IPS-18c (cell line): ENCODE measurements at regions not wholly inside any gene's neighbourhood (a gene's known extent, or its start where the extent isn't known, plus 50 kb on each side); places are given as distances from the start of the nearest gene placed in this dataset.
"Not testable (repeated sequence)": the region's sequence is repeated elsewhere in the genome, so short reads cannot be mapped to it uniquely, and the experiment has no call there.

Experiments used
- H3K4me3 ChIP-seq: 2 replicates; pipeline ENCODE4 v1.7.0; 2013; ENCODE audit warnings: low read depth, mild to moderate bottlenecking, low read length, moderate library complexity; ENCODE audit not compliant: insufficient read depth
- H3K9me3 ChIP-seq: one replicate; pipeline ENCODE4 v1.6.1; 2013; ENCODE audit warnings: mild to moderate bottlenecking, low read length, moderate library complexity; ENCODE audit not compliant: control insufficient read depth, insufficient read depth

GRCh38 chr3:177331203-177331835 lies 134.0 kb upstream of the TBL1XR1 start:
- Histone ChIP-seq H3K9me3 (no peaks in the 10 kb centered on the region), H3K4me3 (no peak overlapping the region)

GRCh38 chr3:177332955-177333354 lies 135.7 kb upstream of the TBL1XR1 start:
- H3K4me3 ChIP-seq: no peak overlapping the region
- no peaks in the 10 kb centered on the region for H3K9me3 ChIP-seq

GRCh38 chr3:177333533-177334520 lies 136.5 kb upstream of the TBL1XR1 start:
- no peak overlapping the region for H3K4me3 ChIP-seq
- no peaks in the 10 kb centered on the region for H3K9me3 ChIP-seq

DNA sequence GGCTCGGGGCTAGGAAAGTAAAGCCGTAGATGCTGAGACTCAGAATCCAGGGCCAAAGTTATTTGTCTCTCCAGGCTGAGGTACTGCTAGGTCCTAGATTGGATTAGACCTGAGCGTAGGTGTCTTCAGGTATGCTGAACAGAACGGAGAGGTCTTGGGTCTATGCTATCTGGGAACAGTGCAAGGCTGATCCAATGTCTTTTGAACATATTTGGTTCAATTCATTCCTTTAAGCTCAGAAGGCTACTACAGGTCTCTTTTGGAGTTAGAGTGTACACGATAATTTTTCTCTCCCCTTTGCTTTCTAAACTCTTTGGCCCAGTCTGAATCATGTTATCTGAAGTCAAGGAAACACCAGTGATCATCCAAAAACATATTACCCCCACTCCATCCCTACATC lies 137.5 kb upstream of the TBL1XR1 start:
- no peak overlapping the region for H3K4me3 ChIP-seq
- no peaks in the 10 kb centered on the region for H3K9me3 ChIP-seq

DNA sequence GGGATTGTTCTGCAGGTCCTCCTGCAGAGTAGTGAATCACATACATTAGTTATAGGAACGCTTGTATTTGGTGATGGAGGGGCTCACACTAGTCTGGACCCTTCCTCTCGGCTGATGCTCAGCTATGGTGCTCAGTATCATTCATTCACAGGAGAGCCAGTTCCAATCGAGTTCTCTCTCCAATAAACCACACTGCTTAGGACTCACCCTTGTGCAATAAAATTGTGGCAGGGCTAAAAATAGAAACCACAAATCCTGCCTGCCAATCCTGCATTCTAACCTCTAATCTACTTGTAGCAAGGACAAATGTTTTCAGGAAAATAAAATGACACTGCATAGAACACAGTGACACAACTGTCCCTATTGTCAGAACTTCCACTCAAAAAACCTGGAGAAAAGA lies 138.4 kb upstream of the TBL1XR1 start:
- no peak overlapping the region for H3K4me3 ChIP-seq
- H3K9me3 ChIP-seq: no peaks in the 10 kb centered on the region

- no peak overlapping the region for H3K4me3 ChIP-seq
- H3K9me3 ChIP-seq: no peaks in the 10 kb centered on the region
Observed at GRCh38 chr3:177336873-177337450, 139.7 kb upstream of the TBL1XR1 start.

DNA sequence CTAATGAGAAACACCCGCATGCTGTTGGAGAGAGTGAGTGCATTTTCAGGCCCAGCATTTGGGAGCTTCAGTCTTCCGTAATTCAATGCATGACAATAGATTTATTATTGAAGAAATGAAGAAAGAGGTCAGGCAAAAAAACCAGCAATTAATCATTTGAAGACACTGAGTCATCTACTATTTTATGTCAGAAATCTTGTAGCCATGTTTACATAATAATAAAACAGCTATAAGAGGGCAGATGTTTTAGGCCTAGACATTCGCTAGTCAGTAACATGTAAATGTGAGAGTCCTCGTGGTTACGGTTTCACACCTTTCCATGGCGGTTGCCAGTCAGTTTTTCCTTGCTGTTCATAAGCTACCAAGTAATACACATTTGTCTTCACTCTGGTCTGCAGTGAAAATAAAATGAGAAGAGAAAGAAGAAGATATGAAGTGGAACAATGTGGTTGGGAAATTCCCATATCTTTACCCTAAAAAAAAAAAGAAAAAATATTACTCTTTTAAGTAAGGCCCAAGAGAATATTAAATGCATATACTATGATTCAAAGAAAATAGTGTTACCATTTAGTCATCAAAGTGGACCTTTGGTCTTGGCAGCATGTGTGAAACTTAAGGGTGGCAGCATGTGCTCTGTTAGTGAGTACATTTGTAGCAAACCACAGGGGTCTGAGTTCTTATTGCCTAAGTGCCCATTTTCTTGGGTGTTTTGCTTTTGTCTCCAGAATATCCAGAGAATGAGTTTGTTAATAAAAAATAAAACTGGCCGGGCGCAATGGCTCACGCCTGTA lies 140.5 kb upstream of the TBL1XR1 start:
- H3K4me3 ChIP-seq: no peak overlapping the region
- H3K9me3 ChIP-seq: no peaks in the 10 kb centered on the region

DNA sequence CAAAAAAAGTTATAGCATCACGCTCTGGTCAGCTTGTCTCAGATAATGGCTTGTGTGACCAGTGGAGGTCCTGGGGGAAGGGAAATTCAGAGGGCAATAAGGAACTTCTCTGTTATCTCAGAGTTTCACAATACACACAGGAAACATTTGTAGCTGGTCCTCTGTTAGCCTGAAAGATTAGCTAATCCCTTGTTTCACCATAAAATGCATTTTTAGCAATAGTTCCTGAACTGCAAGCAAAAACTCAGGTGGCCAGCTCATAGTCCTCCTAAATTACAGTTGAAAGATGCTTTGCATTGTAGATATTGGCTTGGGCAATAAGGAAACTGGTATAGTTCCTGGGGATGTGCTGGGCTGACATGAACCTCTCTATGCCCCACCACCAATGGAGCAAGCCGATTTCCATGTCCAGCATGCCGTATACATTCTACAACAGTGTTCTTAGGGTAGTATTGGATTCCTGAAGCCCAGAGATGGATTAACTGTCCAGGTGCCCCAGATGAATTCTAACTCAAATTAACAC lies 141.5 kb upstream of the TBL1XR1 start:
- Histone ChIP-seq H3K4me3 (no peak overlapping the region), H3K9me3 (no peaks in the 10 kb centered on the region)

- not testable (repeated sequence) for H3K9me3 ChIP-seq, H3K4me3 ChIP-seq
Observed at GRCh38 chr3:177339220-177339703, 142.0 kb upstream of the TBL1XR1 start.

- Histone ChIP-seq H3K9me3 (no peaks in the 10 kb centered on the region), H3K4me3 (no peak overlapping the region)
Observed at GRCh38 chr3:177340243-177340830, 143.1 kb upstream of the TBL1XR1 start.

DNA sequence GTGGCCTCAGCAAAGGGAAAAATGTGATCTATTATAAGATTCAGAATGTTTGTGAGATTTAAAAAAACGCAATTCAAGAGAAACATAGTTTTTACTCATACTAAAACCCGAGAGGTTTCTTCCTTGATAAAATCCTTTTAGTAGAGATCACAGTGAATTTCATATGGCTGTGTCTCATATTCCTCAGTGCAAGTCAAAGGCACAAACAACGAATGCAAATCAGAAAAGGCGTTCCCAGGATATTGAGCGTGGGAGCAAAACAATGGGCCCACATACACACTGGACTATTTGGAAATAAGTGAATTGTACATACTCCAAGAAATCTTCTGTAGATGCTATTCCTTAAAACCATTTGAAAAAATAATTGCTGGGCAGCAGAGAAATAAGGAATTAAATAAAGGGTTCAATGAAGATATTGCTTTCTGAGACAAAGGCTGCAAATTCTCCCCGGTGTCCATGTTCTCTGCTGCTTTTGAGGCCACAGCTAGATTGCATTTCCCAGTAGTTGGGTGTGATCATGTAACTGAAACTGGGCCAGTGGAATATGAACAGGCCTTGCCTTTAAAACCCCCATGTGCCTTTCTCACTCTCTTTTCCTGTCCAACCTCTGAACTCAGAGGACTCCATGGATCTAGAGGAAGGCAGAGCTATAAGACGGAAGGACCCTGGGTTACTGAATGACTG lies 144.6 kb upstream of the TBL1XR1 start:
- H3K9me3 ChIP-seq: no peaks in the 10 kb centered on the region
- no peak overlapping the region for H3K4me3 ChIP-seq

DNA sequence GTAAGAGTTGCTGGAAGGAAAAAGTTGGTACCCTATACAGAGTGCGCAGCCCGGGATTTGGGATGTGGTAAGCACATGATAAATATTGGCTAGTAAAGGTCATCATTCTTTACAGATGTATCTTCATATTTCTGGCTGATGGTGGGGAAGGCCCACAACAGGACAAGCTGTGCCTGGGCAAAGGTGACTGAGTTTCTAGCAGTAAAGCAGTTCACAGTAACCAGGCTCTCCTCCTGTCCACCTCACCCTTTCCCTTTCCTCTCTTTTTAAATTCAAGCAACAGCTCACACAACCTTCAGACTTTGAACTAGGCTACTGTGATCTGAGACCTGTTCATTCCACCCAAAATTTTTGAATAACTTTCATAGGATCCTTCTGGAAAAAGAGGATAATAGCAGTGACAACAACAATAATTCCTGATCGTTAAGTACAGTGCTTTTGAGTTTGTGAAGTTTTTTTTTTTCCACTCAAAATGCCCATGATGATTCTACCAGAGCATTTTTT lies 145.9 kb upstream of the TBL1XR1 start:
- H3K9me3 ChIP-seq: no peaks in the 10 kb centered on the region
- H3K4me3 ChIP-seq: no peak overlapping the region

DNA sequence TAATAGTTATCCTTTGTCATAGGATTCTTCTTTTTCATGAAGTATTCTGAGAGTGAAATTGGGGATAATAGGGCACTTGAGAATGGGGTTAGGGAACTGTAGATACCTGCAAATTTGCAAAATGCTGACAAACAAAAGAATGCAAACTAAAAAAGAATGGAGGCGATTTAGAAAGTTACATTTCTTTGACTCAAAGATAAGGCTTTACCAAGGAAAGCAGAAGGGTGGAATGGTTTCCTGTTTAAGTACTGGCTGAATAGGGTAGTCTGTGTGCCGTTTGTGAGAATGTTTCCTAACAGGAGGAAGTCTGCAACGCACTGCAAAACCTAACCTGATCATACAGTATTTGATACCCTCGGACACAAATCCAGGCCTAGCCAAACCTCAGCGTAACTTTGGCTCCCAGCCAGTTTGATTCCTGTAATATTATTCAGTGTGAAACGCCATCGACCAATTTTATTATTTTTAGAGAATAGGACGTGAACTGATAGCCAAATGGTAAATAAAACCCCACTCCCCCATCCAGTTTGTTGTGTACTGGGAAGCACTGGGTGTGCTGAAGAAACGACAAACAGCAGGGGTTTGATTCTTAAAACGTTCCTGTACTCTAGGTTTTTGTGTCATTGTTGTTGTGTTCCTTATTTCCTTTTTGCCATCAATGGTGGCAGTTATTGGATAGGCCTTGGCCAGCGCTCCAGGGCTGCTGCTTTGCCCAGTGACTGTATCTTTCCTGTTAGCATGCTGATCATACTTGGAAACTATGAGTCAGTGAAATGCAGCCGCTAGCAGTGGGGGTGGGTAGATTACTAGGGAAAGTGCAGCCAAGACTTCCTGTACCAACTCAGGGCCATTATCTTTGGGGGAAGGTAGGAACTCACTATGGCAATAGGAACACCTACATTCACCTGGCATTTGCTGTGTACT lies 148.0 kb upstream of the TBL1XR1 start:
- no peaks in the 10 kb centered on the region for H3K9me3 ChIP-seq
- H3K4me3 ChIP-seq: no peak overlapping the region; the same call in 1 of the 2 replicates

- H3K4me3 ChIP-seq: no peak overlapping the region
- no peaks in the 10 kb centered on the region for H3K9me3 ChIP-seq
Observed at GRCh38 chr3:177345973-177346503, 148.8 kb upstream of the TBL1XR1 start.

DNA sequence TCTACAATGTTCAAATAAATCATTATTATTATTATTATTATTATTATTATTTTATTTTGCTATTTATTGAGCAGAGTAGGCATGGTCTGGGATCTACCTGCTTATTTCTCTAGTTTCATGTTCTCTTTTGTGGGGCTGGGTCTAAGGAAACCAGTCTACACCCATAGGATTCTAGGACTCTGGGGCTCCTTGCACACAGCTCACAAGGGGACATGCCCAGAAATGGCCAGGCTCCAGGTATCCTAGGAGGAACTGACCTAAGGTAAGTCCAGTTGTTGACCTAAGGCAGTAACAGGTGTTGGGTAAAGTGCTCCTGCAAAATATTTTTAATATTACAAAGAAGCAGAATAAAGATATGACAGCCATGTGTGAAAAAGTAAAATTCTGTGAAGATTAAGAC lies 149.6 kb upstream of the TBL1XR1 start:
- Histone ChIP-seq H3K9me3 (no peaks in the 10 kb centered on the region), H3K4me3 (no peak overlapping the region)
